WTC11 (cell line): ENCODE measurements at regions not wholly inside any gene's neighbourhood (a gene's known extent, or its start where the extent isn't known, plus 50 kb on each side); places are given as distances from the start of the nearest gene placed in this dataset.

Experiments
- ATAC-seq: fragments of 200-7000 bp; cut with Tn5 transposase; 2 replicates; pipeline ENCODE4 v1.10.0; 2021; ENCODE audit warnings: mild to moderate bottlenecking, moderate library complexity
- CTCF ChIA-PET: fragments of 300-600 bp; sonication (Branson Sonifier 250); formaldehyde crosslinking; loops from one replicate; lab custom pipeline; 2021; ENCODE audit warnings: antibody characterized with exemption; lab: Charles Lee
- POLR2A ChIA-PET: fragments of 350-600 bp; sonication (Branson Sonifier 250); formaldehyde crosslinking; loops from one replicate; lab custom pipeline; 2021; ENCODE audit warnings: antibody characterized with exemption; lab: Charles Lee
- DNase-seq: peaks from one replicate; pipeline ENCODE4 v3.0.0; 2021; ENCODE audit warnings: low spot score
- H3K27ac Mint-ChIP-seq: 2 replicates; pipeline ENCODE4 v1.8.0; 2021; ENCODE audit warnings: mixed read lengths
- H3K27me3 Mint-ChIP-seq: 2 replicates; pipeline ENCODE4 v1.8.0; 2021; ENCODE audit warnings: low read depth, mild to moderate bottlenecking, moderate library complexity, mixed read lengths
- H3K36me3 Mint-ChIP-seq: 2 replicates; pipeline ENCODE4 v1.8.0; 2021; ENCODE audit warnings: mixed read lengths
- H3K4me1 Mint-ChIP-seq: 2 replicates; pipeline ENCODE4 v1.8.0; 2022; ENCODE audit warnings: mixed read lengths
- H3K4me3 Mint-ChIP-seq: 2 replicates; pipeline ENCODE4 v1.8.0; 2021; ENCODE audit warnings: mild to moderate bottlenecking, moderate library complexity, mixed read lengths
- H3K9me3 Mint-ChIP-seq: 2 replicates; pipeline ENCODE4 v1.8.0; 2021; ENCODE audit warnings: mixed read lengths
- ATF1 ChIP-seq: sonication (generic); formaldehyde crosslinking; IDR thresholded peaks from 2 replicates; pipeline ENCODE4 v1.8.1; 2023; ENCODE audit warnings: mild to moderate bottlenecking, moderate library complexity, missing genetic modification reagents
- CREM ChIP-seq: sonication (generic); formaldehyde crosslinking; IDR thresholded peaks from 2 replicates; pipeline ENCODE4 v1.8.1; 2022; ENCODE audit warnings: mild to moderate bottlenecking, missing genetic modification reagents, moderate library complexity
- E2F4 ChIP-seq: sonication (generic); formaldehyde crosslinking; IDR thresholded peaks from 2 replicates; pipeline ENCODE4 v1.8.1; 2022; ENCODE audit warnings: low read depth, mild to moderate bottlenecking, moderate library complexity, missing genetic modification reagents, borderline replicate concordance
- ELF4 ChIP-seq: sonication (generic); formaldehyde crosslinking; IDR thresholded peaks from 2 replicates; pipeline ENCODE4 v1.8.1; 2022; ENCODE audit warnings: low read depth, mild to moderate bottlenecking, moderate library complexity, missing genetic modification reagents
- FOXJ3 ChIP-seq: sonication (generic); formaldehyde crosslinking; IDR thresholded peaks from 2 replicates; pipeline ENCODE4 v1.9.0; 2021; ENCODE audit warnings: missing genetic modification reagents, mild to moderate bottlenecking, borderline replicate concordance
- FOXK1 ChIP-seq: sonication (generic); formaldehyde crosslinking; IDR thresholded peaks from 2 replicates; pipeline ENCODE4 v1.8.0; 2022; ENCODE audit warnings: mild to moderate bottlenecking, moderate library complexity, missing genetic modification reagents
- FOXP4 ChIP-seq: sonication (generic); formaldehyde crosslinking; IDR thresholded peaks from 2 replicates; pipeline ENCODE4 v1.8.0; 2022; ENCODE audit warnings: mild to moderate bottlenecking, missing genetic modification reagents
- GRHL2 ChIP-seq: fragments of 250-450 bp; sonication (Bioruptor Pico); IDR thresholded peaks from 2 replicates; pipeline ENCODE4 v1.8.0; 2022; ENCODE audit warnings: mild to moderate bottlenecking, moderate library complexity; ENCODE audit not compliant: insufficient replicate concordance, severe bottlenecking
- IRF2 ChIP-seq: sonication (generic); formaldehyde crosslinking; IDR thresholded peaks from 2 replicates; pipeline ENCODE4 v1.8.0; 2022; ENCODE audit warnings: low read depth, missing genetic modification reagents, borderline replicate concordance
- MYBL2 ChIP-seq: sonication (generic); formaldehyde crosslinking; IDR thresholded peaks from 2 replicates; pipeline ENCODE4 v1.8.1; 2023; ENCODE audit warnings: mild to moderate bottlenecking, moderate library complexity, missing genetic modification reagents
- NR1H2 ChIP-seq: sonication (generic); formaldehyde crosslinking; IDR thresholded peaks from 2 replicates; pipeline ENCODE4 v1.9.0; 2021; ENCODE audit warnings: mild to moderate bottlenecking, moderate library complexity, missing genetic modification reagents
- NR2C2 ChIP-seq: sonication (generic); formaldehyde crosslinking; IDR thresholded peaks from 2 replicates; pipeline ENCODE4 v1.8.0; 2022; ENCODE audit warnings: mild to moderate bottlenecking, missing genetic modification reagents
- PREB ChIP-seq: sonication (generic); formaldehyde crosslinking; IDR thresholded peaks from 2 replicates; pipeline ENCODE4 v1.8.1; 2022; ENCODE audit warnings: mild to moderate bottlenecking, missing genetic modification reagents, moderate library complexity, borderline replicate concordance
- PRRX2 ChIP-seq: fragments of 250-450 bp; sonication (Bioruptor Pico); IDR thresholded peaks from 2 replicates; pipeline ENCODE4 v1.8.0; 2021; ENCODE audit warnings: mild to moderate bottlenecking
- SMAD3 ChIP-seq: sonication (generic); formaldehyde crosslinking; IDR thresholded peaks from 2 replicates; pipeline ENCODE4 v1.8.0; 2022; ENCODE audit warnings: missing genetic modification reagents, mild to moderate bottlenecking, borderline replicate concordance
- SMAD4 ChIP-seq: sonication (generic); formaldehyde crosslinking; IDR thresholded peaks from 2 replicates; pipeline ENCODE4 v1.8.0; 2022; ENCODE audit warnings: mild to moderate bottlenecking, missing genetic modification reagents
- STAT6 ChIP-seq: sonication (generic); formaldehyde crosslinking; conservative IDR thresholded peaks from 2 replicates; pipeline ENCODE4 v1.8.1; 2023; ENCODE audit warnings: mild to moderate bottlenecking, low read depth, missing genetic modification reagents, moderate library complexity
- TCF7 ChIP-seq: sonication (generic); formaldehyde crosslinking; IDR thresholded peaks from 2 replicates; pipeline ENCODE4 v1.8.0; 2022; ENCODE audit warnings: mild to moderate bottlenecking, low read depth, missing genetic modification reagents, moderate library complexity
- TP53 ChIP-seq: sonication (generic); formaldehyde crosslinking; IDR thresholded peaks from 2 replicates; pipeline ENCODE4 v1.8.1; 2023; ENCODE audit warnings: mild to moderate bottlenecking, missing genetic modification reagents
- ZBTB21 ChIP-seq: sonication (generic); formaldehyde crosslinking; IDR thresholded peaks from 2 replicates; pipeline ENCODE4 v1.8.1; 2023; ENCODE audit warnings: mild to moderate bottlenecking, missing genetic modification reagents, borderline replicate concordance
- ZMAT4 ChIP-seq: fragments of 250-450 bp; sonication (Bioruptor Pico); IDR thresholded peaks from 2 replicates; pipeline ENCODE4 v1.9.0; 2021; ENCODE audit warnings: mild to moderate bottlenecking
- ZNF138 ChIP-seq: sonication (generic); formaldehyde crosslinking; conservative IDR thresholded peaks from 2 replicates; pipeline ENCODE4 v1.8.1; 2022; ENCODE audit warnings: mild to moderate bottlenecking, moderate library complexity, missing genetic modification reagents
- ZNF232 ChIP-seq: sonication (generic); formaldehyde crosslinking; IDR thresholded peaks from 2 replicates; pipeline ENCODE4 v1.8.0; 2022; ENCODE audit warnings: mild to moderate bottlenecking, missing genetic modification reagents
- ZNF416 ChIP-seq: fragments of 250-450 bp; sonication (Bioruptor Pico); IDR thresholded peaks from 2 replicates; pipeline ENCODE4 v1.9.0; 2021; ENCODE audit warnings: mild to moderate bottlenecking, inconsistent platforms
- ZNF425 ChIP-seq: fragments of 250-450 bp; sonication (Bioruptor Pico); conservative IDR thresholded peaks from 2 replicates; pipeline ENCODE4 v1.9.0; 2021; ENCODE audit warnings: mild to moderate bottlenecking
- ZNF671 ChIP-seq: fragments of 250-450 bp; sonication (Bioruptor Pico); IDR thresholded peaks from 2 replicates; pipeline ENCODE4 v1.8.0; 2021; ENCODE audit warnings: mild to moderate bottlenecking

GRCh38 chr12:91662021-91662420 is 479.4 kb upstream of the DCN start:
- DNase-seq (no peak), ATAC-seq (no peak)
- H3K4me1 Mint-ChIP-seq: no peaks in the 10 kb centered on the region
- H3K4me3 Mint-ChIP-seq: no peak overlapping the region
- H3K27me3 Mint-ChIP-seq: no peaks in the 10 kb centered on the region
- no peaks in the 10 kb centered on the region for H3K9me3 Mint-ChIP-seq
- no peak for TF ChIP-seq SMAD4 (CRISPR knock-in tag)
- POLR2A ChIA-PET: no interaction called here
- H3K27ac Mint-ChIP-seq: no peak overlapping the region
- no peaks in the 10 kb centered on the region for H3K36me3 Mint-ChIP-seq
- CTCF ChIA-PET: no interaction called here

GRCh38 chr12:91657032-91657431 is 474.4 kb upstream of the DCN start:
- no peak for TF ChIP-seq NR1H2 (CRISPR knock-in tag)
- no peak for TF ChIP-seq ZBTB21 (CRISPR knock-in tag)
- no peak for TF ChIP-seq IRF2 (CRISPR knock-in tag)
- no peak for TF ChIP-seq ATF1 (CRISPR knock-in tag)
- no peak for TF ChIP-seq GRHL2
- no peak for TF ChIP-seq ZNF671 (CRISPR knock-in tag)
- TF ChIP-seq FOXJ3 (CRISPR knock-in tag): no peak
- no peak for TF ChIP-seq ZNF232 (CRISPR knock-in tag)
- no peak for TF ChIP-seq TP53 (CRISPR knock-in tag)
- no peak for TF ChIP-seq ZNF416 (CRISPR knock-in tag)
- TF ChIP-seq STAT6 (CRISPR knock-in tag): no peak
- TF ChIP-seq PRRX2: no peak
- no peak for TF ChIP-seq TCF7 (CRISPR knock-in tag)
- TF ChIP-seq ELF4: no peak
- no peak for TF ChIP-seq FOXP4 (CRISPR knock-in tag)
- TF ChIP-seq CREM: no peak
- TF ChIP-seq FOXK1: no peak
- TF ChIP-seq SMAD3: no peak
- TF ChIP-seq MYBL2 (CRISPR knock-in tag): no peak
- TF ChIP-seq ZNF138 (CRISPR knock-in tag): no peak
- DNase-seq (no peak), ATAC-seq (no peak)
- H3K9me3 Mint-ChIP-seq: no peaks in the 10 kb centered on the region
- H3K36me3 Mint-ChIP-seq: no peaks in the 10 kb centered on the region
- H3K4me1 Mint-ChIP-seq: no peaks in the 10 kb centered on the region
- H3K4me3 Mint-ChIP-seq: no peak overlapping the region
- no peaks in the 10 kb centered on the region for H3K27me3 Mint-ChIP-seq
- ChIA-PET POLR2A (no interaction called here), CTCF (interaction anchor here (1.1 kb wide), 1 partner anchor 39 kb away, joined by 3 read pairs; no protein-coding TSS in a partner anchor)
- H3K27ac Mint-ChIP-seq: no peak overlapping the region

- POLR2A ChIA-PET: no interaction called here
- DNase-seq: no peak
- no peaks in the 10 kb centered on the region for H3K4me1 Mint-ChIP-seq
- H3K36me3 Mint-ChIP-seq: no peaks in the 10 kb centered on the region
- no peaks in the 10 kb centered on the region for H3K27me3 Mint-ChIP-seq
- CTCF ChIA-PET: no interaction called here
- H3K9me3 Mint-ChIP-seq: no peaks in the 10 kb centered on the region
- no peak for ATAC-seq
- no peak overlapping the region for H3K4me3 Mint-ChIP-seq
- H3K27ac Mint-ChIP-seq: no peak overlapping the region
- no peak for TF ChIP-seq NR2C2
- no peak for TF ChIP-seq PREB (CRISPR knock-in tag)
- TF ChIP-seq ZMAT4 (CRISPR knock-in tag): no peak
- TF ChIP-seq E2F4 (CRISPR knock-in tag): no peak
- TF ChIP-seq ZNF425 (CRISPR knock-in tag): no peak
These were observed 473.3 kb upstream of the DCN start for GRCh38 chr12:91655966-91656365.
